GM12892 (cell line): ENCODE measurements at regions not wholly inside any gene's neighbourhood (a gene's known extent, or its start where the extent isn't known, plus 50 kb on each side); places are given as distances from the start of the nearest gene placed in this dataset.

Experiments used
- POLR2A ChIP-seq: IDR thresholded peaks from 2 replicates; pipeline ENCODE4 v1.6.1; 2011; ENCODE audit warnings: low read depth, low read length, control low read depth
- POLR2AphosphoS5 ChIP-seq: IDR thresholded peaks from 2 replicates; pipeline ENCODE4 v1.6.1; 2011; ENCODE audit warnings: low read depth, low read length, control low read depth
- TAF1 ChIP-seq: IDR thresholded peaks from 2 replicates; pipeline ENCODE4 v1.6.1; 2011; ENCODE audit warnings: low read depth, mild to moderate bottlenecking, control low read depth, low read length, borderline replicate concordance

DNA sequence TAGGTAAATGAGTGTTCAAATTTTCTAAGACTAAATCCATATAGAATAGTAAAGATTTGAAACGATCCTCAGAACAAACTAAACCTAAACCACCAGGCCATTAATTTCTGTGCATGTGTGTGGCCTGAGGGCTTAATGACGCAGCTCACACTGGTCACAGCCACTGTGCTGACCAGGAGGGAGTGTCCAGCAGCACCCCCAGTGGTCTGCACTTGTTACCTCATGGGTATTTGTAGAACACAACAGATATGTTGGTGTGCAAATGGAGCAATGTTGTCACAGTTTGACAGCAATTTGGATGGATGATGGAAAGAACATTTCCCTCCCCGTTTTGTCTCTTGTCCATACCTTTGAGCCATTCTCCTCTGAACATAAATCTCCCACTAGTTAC lies 122.4 kb upstream of the EXOC2 start:
- TF ChIP-seq POLR2A (no peak), TAF1 (no peak), POLR2AphosphoS5 (no peak)
